Stimulated activated CD4-positive, alpha-beta T cell treated with anti-CD3 and anti-CD28 coated beads, Interleukin-4, amount 100 ng/mL, for 24 hours (primary cell): ENCODE measurements at regions not wholly inside any gene's neighbourhood (a gene's known extent, or its start where the extent isn't known, plus 50 kb on each side); places are given as distances from the start of the nearest gene placed in this dataset.

Experiments used
- DNase-seq: peaks from one replicate; pipeline ENCODE4 v3.0.0-alpha.2; 2020

DNA sequence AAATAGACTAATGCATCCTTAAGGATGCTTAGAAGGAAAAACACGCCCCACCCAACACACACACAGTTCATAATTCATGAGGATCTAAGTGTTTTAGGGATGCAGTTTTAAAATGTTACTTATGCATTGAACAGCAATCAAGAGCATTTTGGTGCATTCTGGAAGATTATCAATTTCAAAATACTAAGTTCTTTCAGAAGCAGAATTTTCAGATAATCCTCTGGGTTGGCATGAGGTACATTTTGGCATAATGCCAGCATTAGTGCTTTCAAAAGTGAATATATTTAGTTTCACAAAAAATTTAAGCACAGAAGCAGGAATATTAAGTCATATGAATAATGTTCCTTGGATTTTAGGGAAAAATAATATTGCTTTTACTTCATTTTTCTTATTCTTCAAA is 937.1 kb downstream of the REEP3 start:
- DNase-seq, result no peak

DNA sequence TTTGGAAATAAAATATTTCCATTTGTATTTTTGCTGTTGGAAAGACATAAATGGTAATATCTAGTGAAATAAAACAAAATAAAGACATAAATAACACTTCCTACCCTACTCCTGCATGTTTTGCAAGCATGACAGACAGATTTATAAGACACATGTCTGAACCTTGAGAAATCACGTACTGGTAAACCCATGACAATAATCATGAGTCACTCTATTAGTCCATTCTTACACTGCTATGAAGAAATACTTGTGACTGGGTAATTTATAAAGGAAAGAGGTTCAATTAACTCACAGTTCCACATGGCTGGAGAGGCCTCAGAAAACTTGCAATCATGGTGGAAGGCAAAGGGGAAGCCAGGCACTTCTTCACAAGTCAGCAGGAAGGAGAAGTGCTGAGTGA is 942.2 kb downstream of the REEP3 start:
- DNase-seq, result no peak

DNA sequence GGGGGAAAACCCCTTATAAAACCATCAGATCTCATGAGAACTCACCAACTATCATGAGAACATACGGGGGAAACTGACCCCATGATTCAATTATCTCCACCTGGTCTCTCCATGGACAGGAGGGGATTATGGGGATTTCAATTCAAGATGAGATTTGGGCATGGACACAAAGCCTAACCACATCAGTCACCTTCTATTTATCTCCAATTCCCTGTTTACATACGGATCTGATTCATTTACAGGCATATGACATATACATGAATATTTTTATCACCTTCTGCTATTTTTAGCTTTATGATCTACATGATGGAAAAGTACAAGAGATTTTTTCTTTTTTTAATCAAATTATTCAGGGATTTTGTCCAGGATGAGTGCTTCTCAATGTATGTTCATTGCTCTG is 944.5 kb downstream of the REEP3 start:
- DNase-seq, result no peak

DNA sequence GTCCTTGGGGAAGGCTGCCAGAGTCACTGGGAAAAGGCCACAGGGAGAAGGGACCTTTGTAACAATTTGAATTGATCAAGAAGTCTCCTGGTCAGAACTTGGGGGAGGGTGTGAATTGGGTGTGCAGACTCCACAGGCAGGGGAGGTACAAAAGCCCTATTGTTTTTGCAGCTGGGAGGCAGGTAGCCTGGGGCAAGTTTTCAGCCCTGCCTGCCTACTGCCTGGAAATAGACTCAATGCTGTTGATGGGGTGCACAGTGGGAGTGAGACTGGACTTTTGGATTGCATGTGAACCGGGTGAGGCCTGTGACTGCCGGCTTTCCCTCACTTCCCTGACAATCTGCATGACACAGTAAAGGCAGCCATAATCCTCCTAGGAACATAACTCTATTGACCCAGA is 947.0 kb downstream of the REEP3 start:
- no peak for DNase-seq

DNA sequence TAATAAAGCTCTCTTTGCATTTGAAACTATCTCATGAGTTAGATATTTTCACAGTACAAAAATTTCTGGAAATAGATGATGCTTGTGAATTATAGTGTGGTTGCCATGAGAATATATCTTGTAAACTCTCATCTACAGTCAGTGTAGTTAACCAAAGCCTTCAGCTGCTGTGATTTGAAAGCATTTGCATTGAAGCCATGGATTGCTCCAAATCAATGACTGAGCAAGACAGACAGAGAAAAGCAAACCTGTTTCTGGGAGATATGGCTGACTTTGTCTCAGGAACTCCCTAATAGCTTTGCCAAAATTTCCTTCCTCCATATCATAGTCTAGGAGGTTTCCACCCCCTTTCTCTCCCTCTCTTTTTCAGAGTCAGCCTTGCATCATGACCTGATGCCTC is 955.3 kb downstream of the REEP3 start:
- no peak for DNase-seq

DNA sequence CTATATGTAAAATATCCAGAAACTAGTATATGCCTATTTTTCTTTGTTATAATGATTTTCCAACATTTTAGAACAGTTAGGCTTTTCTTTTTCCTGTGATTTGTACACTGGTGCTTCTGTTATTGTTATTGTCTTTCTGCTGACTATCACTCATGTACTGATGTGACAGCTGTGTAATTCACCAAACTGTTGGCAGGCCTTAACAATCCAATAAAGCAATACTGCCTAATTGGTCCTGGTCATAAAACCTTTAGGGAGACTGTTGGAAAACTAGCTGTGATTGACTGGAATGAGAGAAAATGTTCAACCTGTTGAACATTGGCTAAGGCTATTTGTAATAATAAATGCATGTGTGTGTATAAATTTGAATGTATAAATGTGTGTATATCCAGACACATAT is 956.6 kb downstream of the REEP3 start:
- no peak for DNase-seq

DNA sequence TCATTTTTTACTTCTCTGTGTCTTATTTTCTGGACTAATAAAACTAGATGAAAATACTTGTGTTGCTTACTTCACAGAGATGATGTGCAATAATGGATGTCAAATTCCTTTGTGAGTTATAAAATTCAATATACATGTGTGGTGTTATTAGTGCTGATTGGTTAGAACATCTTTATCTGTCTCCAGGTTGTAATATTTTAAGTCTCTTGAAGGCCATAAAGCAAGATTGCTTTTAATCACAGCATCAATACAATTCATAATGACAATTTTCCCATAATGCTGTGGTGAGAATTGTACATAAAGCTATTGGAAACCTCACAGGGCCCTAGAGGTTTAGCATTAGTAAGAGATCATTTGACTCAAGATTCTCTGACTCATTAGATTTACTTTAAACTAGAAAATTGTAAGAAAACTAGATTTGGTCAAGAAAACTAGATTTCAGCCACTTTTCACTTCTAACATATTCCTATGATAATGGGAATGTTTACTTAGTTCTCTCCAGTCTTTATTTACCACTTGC is 963.7 kb downstream of the REEP3 start:
- DNase-seq, result no peak

DNA sequence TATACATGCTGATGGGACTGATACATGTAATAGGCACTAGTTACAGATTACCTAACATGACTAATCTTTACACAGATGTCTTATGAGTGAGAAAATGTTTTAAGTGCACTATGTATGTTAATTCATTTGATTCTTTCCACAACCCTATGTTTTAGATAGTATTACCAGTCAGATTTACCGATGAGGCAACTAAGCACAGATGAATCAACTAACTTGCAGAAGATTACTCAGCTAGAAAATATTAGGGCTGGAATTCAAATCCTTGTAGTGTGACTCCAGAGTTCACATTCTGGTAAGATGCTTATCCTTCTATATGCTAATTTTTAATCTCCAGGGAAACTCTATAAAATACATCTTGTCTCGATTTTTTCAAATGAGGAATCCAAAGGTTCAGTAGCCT is 964.9 kb downstream of the REEP3 start:
- DNase-seq, result no peak

DNA sequence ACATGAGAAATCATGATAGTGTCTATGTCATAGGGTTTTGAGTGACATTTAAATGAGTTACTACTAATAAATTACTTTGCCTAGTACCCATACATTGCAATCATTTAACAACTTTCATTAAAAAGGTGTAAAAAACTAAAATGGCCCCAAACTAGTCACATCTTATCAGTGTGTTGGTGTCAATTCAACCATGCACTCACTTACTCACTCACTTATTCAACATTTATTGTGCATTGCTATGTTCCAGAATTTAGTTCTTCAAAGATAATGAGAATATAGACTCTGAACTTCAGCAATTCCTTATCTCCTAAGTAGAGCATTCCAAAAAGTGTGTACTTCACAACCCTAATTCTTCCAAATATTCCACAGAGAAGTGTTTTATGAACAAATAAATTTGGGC is 965.7 kb downstream of the REEP3 start:
- DNase-seq, result no peak

DNA sequence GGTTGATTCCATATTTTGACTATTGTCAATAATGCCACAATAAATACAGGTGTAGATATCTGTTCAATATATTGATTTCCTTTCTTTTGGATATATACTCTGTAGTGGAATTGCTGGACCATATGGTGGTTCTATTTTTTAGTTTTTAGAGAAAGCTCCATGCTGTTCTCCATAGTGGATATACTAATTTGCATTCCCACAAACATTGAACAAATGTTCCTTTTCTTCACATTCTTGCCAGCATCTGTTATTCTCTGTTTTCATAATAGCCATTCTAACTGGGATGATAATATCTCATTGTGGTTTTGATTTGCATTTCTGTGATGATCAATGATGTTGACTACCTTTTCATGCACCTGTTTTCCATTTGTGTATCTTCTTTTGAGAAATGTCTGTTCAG is 973.7 kb downstream of the REEP3 start:
- DNase-seq, result no peak

DNA sequence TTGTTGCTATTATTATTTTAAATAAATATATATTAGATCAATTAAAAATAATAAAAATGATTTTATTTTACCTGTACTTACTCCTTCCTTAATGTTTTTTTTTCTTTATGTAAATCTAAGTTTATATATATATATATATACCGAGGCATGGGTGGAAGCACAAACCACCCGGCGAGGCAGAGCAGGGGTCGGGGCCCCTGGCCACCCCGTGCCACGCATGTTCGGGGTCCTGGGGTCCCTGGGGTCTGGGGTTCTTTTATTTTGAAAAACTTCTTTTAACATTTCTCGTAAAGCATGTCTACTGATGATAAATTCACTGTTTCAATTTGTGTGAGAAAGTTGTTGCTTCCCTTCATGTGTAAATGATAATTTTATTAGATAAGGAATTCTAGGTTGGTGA is 976.1 kb downstream of the REEP3 start:
- no peak for DNase-seq

DNA sequence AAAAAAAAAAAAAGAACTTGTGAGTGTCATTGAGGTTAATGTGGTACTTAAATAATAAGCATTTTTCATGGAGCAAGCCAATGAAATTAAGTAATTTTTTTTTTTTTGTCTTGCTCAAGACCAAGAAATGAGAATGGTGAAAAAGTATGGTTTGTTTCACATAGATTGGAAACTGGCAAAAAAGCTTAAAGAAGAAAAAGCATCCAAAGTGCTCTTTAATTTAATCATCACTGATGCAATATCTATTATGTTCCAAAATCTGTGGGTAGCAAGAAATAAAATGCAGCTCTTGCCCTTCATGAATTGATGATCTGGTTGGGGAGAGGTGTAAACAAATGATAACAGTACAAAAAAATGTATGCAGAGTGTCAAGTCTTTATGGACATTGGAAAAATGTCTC is 980.6 kb downstream of the REEP3 start:
- DNase-seq, result no peak

DNA sequence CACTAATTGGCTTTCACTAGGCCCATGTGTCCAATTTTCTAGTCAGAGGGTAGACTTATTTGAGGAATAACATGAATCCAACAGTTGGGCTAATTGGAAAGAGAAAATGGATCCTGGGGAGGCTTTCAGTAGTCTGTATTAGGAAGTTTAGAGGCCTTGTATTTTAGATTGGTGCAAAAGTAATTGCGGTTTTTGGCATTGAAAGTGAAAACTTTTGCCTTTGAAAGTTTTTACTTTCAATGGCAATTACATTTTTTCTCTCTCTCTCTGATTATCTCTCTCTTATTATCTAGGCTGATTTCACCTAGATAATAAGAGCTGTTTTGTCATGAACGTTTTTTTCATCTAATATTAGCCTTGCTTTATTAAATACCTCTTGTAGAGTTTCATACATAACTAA is 981.7 kb downstream of the REEP3 start:
- DNase-seq, result no peak

DNA sequence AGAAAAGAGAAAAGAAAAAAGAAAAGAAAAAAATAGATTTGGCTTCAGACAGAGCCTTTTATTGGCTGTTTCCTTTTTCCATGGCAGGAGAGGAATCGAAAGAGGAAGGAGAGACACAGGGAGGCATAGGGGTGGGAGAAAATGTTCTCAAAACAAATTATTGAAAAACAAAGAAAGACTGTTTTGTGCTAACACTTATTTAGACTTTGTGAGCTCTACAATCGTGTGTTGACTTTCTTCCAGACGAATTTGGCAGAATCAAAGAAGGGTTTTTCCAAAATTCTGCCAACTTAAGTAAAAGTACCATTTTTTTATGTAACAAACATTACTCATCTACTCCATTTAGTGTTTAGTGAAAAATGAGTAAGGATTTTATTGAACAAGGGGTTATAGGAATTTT is 982.2 kb downstream of the REEP3 start:
- no peak for DNase-seq

DNA sequence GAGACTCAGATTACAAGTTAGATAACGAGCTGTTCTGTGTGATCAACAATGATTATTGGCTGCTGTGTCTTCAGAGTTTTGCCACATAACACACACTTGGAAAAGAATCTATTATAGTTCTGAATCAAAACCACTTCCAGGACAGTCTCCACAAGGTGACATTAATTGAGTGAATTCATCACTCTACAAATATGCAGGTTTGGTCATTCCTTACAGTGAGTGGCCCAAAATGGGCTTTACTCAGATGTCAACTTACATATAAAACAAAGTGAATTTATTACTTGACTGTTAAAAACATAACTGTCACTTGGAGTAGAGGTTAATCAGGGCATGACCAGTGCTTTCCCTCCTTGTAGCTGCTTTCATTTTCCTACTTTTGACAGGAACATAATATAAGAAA is 984.3 kb downstream of the REEP3 start:
- DNase-seq, result no peak

DNA sequence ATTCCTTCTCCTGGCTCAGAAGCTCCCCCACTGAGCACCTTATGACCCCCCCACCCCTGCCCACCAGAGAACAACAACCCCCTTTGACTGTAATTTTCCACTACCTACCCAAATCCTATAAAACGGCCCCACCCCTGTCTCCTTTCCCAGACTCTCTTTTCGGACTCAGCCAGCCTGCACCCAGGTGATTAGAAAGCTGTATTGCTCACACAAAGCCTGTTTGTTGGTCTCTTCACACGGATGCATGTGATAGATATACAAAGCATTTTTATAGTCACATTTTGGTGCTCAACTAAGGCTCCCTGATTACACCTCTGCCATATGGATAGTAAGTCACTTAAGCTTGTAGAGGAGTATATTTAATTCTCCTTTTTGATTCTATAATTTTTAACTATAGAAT is 985.8 kb downstream of the REEP3 start:
- DNase-seq, result no peak

DNA sequence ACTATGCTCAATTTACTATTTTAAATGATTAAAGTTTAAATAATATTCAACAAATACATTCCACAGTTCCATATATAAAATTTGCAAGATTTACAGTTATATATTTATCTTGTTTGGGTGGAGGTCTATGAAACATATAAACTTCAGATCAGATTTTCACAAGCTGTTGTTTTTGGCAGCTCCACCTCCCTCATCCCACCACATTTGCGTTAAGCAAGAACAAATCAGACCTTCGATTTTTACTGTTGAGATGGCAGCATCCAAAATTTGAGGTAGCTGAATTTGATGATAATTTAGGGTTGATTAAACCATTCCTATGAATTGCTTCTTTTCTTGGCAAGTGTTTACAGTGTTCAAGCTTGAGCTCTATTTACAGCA is 986.4 kb downstream of the REEP3 start:
- DNase-seq, result no peak

DNA sequence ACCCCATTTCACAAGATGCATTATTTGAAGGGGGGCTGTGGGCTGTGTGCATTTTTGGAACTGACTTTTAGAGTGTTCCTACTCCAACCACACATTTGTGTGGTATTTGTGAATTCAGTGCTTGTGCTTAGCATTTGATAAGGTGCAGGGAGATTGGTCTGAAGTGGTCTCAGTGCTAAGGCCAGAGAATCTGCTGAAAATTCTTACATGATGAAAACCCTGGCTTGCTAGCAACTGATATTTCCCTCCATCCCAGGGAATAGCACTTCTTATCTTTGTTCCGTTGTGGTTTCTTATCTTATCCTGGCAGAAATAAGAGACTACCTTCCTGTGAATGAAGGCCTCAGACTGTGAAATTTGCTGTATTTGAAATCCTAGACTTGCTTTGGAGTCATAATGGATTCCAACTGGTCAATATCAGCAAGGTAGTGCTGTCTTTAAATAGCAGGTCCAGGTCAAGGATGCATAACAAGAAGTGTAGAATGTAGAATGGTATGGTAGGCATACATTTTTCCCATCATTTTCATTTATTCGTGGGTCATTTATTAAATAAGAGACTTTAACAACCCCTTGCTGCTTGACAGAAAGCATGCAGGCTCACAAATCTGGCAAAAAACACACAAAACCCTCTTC is 986.9 kb downstream of the REEP3 start:
- no peak for DNase-seq

DNA sequence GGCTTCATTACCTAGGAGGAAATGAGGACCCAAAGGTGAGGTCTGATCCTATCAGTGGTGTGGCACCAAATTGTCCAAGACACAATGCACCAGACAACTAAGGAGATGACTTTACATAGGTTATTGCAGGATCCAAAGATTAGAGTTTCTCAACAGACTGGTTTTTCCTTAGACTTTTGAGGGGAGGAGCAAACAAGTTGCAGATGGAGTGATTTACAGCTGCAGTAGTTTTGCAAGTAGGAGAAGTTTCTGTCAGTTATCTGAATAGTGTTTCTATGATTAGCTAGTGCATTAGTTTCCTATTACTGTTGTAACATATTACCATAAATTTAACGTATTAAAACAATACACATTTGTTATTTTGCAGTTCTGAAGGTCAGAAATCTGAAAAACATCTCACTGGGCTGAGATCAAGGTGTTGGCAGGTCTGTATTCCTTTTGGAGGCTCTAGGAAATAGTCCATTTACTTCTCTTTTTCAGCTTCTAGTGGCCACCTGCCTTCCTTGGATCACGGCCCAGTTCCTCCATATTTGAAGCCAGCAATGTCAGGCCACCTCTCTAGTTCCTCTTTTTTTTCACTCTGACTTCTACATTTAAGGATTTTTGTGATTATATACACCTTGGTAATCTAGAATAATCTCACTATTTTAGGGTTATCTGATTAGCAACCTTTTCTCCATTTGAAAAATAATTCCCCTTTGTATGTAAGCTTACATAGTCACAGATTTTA is 994.9 kb downstream of the REEP3 start:
- no peak for DNase-seq

DNA sequence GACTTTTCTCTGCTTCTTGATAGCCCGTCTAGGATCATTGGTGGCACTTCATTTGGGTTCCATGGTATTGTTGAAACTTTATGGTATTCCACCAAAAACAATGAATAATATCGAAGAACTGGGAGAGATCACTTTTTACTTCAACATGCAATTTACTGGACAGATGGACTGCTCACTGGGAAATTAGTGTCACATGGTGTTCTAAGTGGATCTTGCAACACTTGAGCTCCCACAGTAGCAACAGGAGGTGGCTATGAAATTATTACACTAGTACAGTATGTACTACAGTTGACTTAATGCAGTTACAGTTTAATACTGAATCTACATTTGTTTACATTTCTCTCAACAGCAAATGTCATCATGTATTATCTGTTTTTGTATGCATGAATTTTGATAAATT is 997.3 kb downstream of the REEP3 start:
- no peak for DNase-seq

DNA sequence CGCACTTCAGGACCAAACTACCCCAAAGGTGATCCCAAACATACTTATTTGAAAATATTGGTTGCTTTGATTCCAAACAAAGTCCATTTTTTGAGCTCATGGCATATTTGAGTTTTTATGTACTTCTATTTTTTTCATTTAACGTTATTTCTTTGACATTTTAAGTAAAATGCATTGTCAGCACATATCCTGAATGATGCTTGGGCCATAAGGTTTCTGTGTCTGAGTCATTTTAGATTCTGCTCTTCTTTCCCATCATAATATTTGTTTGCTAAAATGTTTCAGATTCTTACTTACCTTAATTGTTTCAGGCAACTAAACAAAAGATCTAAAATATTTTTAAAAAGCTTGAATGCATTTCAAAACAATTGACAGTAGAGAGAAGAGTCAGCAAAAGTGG is 998.2 kb downstream of the REEP3 start:
- no peak for DNase-seq

DNA sequence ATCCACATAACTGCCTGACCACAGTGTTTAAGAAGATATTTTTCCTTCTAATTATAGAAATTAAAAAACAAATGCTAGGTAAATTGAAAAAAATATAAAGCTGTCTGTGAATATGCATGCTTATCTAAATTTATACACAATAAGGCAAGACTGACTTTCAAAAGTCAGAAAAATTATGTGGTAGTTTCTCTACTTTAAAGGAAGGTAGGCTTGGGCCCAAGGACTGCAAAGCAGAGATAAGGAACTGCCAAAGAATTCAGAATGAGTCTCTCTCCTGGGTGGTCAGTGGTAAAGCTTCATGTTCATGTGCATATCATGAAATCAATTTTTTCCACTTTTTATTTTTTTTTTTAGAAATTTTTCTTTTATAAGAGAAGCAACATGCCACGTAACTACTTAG is 998.6 kb downstream of the REEP3 start:
- DNase-seq, result no peak

DNA sequence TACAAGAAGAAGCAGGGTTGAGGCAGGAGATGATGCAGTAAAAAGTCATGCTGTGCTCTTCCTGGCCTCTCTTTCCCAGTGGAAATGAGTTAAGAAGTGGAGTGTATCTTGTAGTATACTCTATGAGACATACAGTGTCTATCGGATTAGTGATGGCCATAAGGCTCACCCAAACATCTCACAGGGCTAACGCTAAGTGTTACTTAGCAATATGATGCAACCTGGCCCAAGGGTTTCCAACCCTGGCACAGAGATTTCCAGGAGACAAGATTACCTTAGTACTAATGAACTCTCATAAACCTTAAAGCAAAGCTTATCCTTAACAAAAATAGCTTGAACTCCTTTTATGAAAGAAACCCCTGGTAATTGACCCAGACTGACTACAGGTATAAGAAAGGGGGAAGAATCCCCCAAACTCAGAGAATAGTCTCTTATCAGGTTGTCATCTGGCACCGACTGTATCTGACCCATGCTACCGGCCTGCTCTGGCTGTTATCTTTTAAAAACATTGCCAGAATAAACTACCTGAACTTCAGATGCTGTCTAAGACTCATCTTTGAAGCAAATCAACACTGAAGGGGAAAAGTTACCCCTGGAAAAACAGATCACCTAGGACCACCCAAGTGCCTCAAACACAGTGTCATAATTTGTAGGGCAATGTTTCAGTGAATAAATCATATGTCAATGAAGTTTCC is 1002.0 kb downstream of the REEP3 start:
- no peak for DNase-seq

DNA sequence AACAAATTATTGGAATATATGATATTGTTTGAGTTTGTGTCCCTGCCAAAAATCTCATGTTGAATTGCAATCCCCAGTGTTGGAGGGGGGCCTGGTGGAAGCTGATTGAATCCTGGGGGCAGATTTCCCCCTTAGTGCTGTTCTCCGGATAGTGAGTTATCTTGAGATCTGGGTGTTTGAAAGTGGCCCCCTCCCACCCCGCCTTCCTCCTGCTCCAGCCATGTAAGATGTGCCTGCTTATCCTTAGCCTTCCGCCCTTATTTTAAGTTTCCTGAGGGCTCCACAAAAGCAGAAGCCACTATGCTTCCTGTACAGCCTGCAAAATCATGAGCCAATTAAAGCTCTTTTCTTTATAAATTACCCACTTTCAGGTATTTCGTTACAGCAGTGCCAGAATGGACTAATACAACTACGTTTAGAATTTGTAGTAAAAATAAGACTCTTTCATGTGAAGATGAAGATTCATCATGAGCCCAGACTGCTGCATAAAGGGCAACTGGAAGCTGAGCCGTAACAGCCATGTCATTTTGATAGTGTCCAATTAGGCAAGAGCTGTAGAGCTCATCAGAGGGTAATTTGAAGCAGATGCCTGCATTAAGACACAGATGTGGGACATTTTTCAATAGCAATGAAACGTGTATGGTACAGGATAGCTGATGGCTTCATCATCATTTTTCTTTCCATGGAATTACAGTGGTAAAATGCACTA is 1007.2 kb downstream of the REEP3 start:
- DNase-seq, result no peak
